ENCODE measurements at regions not wholly inside any gene's neighbourhood (a gene's known extent, or its start where the extent isn't known, plus 50 kb on each side); places are given as distances from the start of the nearest gene placed in this dataset.
"Not testable (repeated sequence)": the region's sequence is repeated elsewhere in the genome, so short reads cannot be mapped to it uniquely, and the experiment has no call there.

- H3K4me3 ChIP-seq; DNase-seq (ENCODE audit: low read depth in 1 of 2, low spot score in 2 of 2); H3K36me3 ChIP-seq; H3K27ac ChIP-seq; H3K9me3 ChIP-seq (replicated peaks); H3K4me1 ChIP-seq (replicated peaks): not testable (repeated sequence)
- H3K27me3 ChIP-seq (replicated peaks) = peaks cover 20% of the 10 kb centered on the region
Observed at GRCh38 chr15:34491488-34491887, 53.9 kb upstream of the GOLGA8A start.

GRCh38 chr15:34490417-34491193, 53.0 kb upstream of the GOLGA8A start:
- Histone ChIP-seq H3K4me3 (no peak overlapping the region), H3K27me3 (replicated peaks) (peaks cover 20% of the 10 kb centered on the region), H3K36me3 (no peaks in the 10 kb centered on the region), H3K4me1 (replicated peaks) (no peaks in the 10 kb centered on the region), H3K9me3 (replicated peaks) (no peaks in the 10 kb centered on the region), H3K27ac (no peak overlapping the region)
- no peak for DNase-seq (ENCODE audit: low read depth in 1 of 2, low spot score in 2 of 2)

DNA sequence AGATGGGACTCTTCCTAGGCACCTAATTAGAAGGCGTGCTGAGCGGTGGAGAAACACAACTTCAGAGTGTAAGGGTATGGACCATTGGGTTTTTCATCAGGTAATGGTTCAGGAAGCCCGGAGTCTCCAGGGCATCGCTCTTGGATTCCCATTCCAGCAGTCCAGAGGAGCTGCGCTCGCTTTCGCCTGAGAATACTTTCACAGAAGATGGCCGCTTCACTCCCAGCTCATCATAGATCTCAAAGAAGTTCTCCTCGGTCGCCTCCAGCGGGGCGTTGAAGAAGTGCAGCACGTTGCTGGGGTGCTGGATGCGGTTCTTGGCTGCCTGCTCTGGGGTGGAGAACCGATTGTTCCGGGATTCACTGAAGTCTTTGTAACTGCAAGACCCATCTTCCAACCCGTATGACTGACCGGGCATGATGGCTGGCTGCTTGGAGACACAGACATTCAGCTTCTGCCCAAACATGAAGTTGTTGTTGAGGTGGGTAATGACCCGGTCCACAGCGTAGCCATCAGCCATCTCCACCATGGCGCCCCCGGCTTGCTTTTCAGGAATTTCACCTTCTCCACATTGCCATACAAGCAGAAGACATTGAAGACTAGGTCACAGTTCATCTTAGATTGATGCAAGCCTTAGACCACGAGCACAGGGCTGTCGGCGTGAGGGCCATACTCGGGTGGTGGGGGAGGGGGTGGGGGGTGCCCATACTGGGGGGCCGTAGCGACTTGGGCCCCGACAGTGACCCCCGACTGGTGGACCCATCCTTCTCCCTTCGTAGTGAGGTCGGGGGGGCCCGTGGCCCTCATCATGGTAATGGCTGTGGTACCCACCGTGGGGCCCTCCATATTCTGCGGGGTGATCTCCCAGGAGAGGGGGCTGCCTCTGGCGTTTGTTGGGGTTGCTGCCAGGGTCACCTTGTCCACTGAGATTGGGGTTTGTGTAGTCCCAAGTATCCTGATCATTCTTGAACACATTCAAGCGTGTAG, 51.7 kb upstream of the GOLGA8A start:
- H3K4me3 ChIP-seq; H3K27ac ChIP-seq; DNase-seq (ENCODE audit: low read depth in 1 of 2, low spot score in 2 of 2); H3K9me3 ChIP-seq (replicated peaks); H3K36me3 ChIP-seq; H3K4me1 ChIP-seq (replicated peaks): not testable (repeated sequence)
- H3K27me3 ChIP-seq (replicated peaks) = peaks cover 20% of the 10 kb centered on the region
